GM23248 (cell line): ENCODE measurements at regions not wholly inside any gene's neighbourhood (a gene's known extent, or its start where the extent isn't known, plus 50 kb on each side); places are given as distances from the start of the nearest gene placed in this dataset.

Experiments used
- DNase-seq: peaks from one replicate; pipeline ENCODE4 v3.0.0-alpha.2; 2015
- H2AFZ ChIP-seq: fragments of 200-600 bp; sonication (generic); 2 replicates; pipeline ENCODE4 v1.6.1; 2016; ENCODE audit warnings: antibody characterized with exemption
- H3F3A ChIP-seq: fragments of 200-600 bp; sonication (generic); 2 replicates; pipeline ENCODE4 v1.6.1; 2016; ENCODE audit warnings: mild to moderate bottlenecking, antibody characterized with exemption, mixed run types; ENCODE audit not compliant: insufficient read depth
- H3K27ac ChIP-seq: fragments of 200-600 bp; sonication (generic); 2 replicates; pipeline ENCODE4 v1.5.1; 2016; ENCODE audit warnings: mild to moderate bottlenecking
- H3K27me3 ChIP-seq: fragments of 200-600 bp; sonication (generic); replicated peaks from 2 replicates; pipeline ENCODE4 v1.6.1; 2016; ENCODE audit warnings: mild to moderate bottlenecking; ENCODE audit not compliant: insufficient read depth
- H3K36me3 ChIP-seq: fragments of 200-600 bp; sonication (generic); 2 replicates; pipeline ENCODE4 v1.6.1; 2016; ENCODE audit warnings: low read depth, mild to moderate bottlenecking
- H3K4me1 ChIP-seq: fragments of 200-600 bp; sonication (generic); 2 replicates; pipeline ENCODE4 v1.6.1; 2016; ENCODE audit warnings: mild to moderate bottlenecking; ENCODE audit not compliant: insufficient read depth
- H3K4me2 ChIP-seq: fragments of 200-600 bp; sonication (generic); one replicate; pipeline ENCODE4 v1.6.1; 2016; ENCODE audit warnings: mild to moderate bottlenecking; ENCODE audit not compliant: unreplicated experiment
- H3K4me3 ChIP-seq: fragments of 200-600 bp; sonication (generic); 2 replicates; pipeline ENCODE4 v1.5.1; 2016; ENCODE audit warnings: mild to moderate bottlenecking
- H3K79me2 ChIP-seq: fragments of 200-600 bp; sonication (generic); 2 replicates; pipeline ENCODE4 v1.6.1; 2016; ENCODE audit warnings: mild to moderate bottlenecking; ENCODE audit not compliant: insufficient read depth
- H3K9ac ChIP-seq: fragments of 200-600 bp; sonication (generic); 2 replicates; pipeline ENCODE4 v1.6.1; 2016; ENCODE audit warnings: mild to moderate bottlenecking
- H3K9me2 ChIP-seq: fragments of 200-600 bp; sonication (generic); 2 replicates; pipeline ENCODE4 v1.6.1; 2016; ENCODE audit warnings: mixed run types, mild to moderate bottlenecking, moderate library complexity; ENCODE audit not compliant: insufficient read depth
- H3K9me3 ChIP-seq: fragments of 200-600 bp; sonication (generic); one replicate; pipeline ENCODE4 v1.6.1; 2017; ENCODE audit warnings: low read depth
- H4K20me1 ChIP-seq: fragments of 200-600 bp; sonication (generic); 2 replicates; pipeline ENCODE4 v1.6.0; 2016; ENCODE audit not compliant: insufficient read depth
- EZH2 ChIP-seq: fragments of 200-600 bp; sonication (generic); IDR thresholded peaks from 2 replicates; pipeline ENCODE4 v1.6.1; 2018; ENCODE audit warnings: antibody characterized with exemption, mild to moderate bottlenecking; ENCODE audit not compliant: insufficient read depth, poor library complexity, severe bottlenecking
- EZH2phosphoT487 ChIP-seq: fragments of 200-600 bp; sonication (generic); IDR thresholded peaks from 2 replicates; pipeline ENCODE4 v1.6.1; 2018; ENCODE audit warnings: antibody characterized with exemption, moderate library complexity, mild to moderate bottlenecking, low read depth; ENCODE audit not compliant: insufficient read depth
- WGBS, 2 experiments: methylation state at CpG; one replicate each; pipeline ENCODE4 v1.1.6; 2015 to 2017; ENCODE audit warnings: low lambda C conversion rate in 2 of 2, low coverage in 1 of 2; ENCODE audit errors: missing lambda C conversion rate in 2 of 2; 5-methylcytosine and 5-hydroxymethylcytosine counted together
- in situ Hi-C: fragments of 300-500 bp; cut with MboI; formaldehyde crosslinking; loops from 2 replicates; pipeline ENCODE4 v1.15.0; 2020

- Histone ChIP-seq H4K20me1 (no peaks in the 10 kb centered on the region), H3K4me1 (no peaks in the 10 kb centered on the region), H3K79me2 (no peaks in the 10 kb centered on the region), H3K9me3 (no peaks in the 10 kb centered on the region), H3K27me3 (no peaks in the 10 kb centered on the region), H3K27ac (no peak overlapping the region), H3K4me2 (no peak overlapping the region), H3F3A (no peaks in the 10 kb centered on the region), H3K9ac (no peak overlapping the region), H2AFZ (no peak overlapping the region), H3K9me2 (no peaks in the 10 kb centered on the region), H3K36me3 (no peaks in the 10 kb centered on the region), H3K4me3 (no peak overlapping the region)
- in situ Hi-C loops = loop anchor here (25.0 kb wide), 1 partner anchor 753 kb away; the partner anchor contains the start of gene RASGEF1B
- WGBS, 2 experiments = 65 to 73% methylated on average over 1 of the region's 1 CpG
- no peak for DNase-seq
- TF ChIP-seq EZH2 (no peak), EZH2phosphoT487 (no peak)
These were observed 158.8 kb downstream of the HNRNPD start for GRCh38 chr4:82215039-82215438.

- Histone ChIP-seq H3K4me1 (no peaks in the 10 kb centered on the region), H4K20me1 (no peaks in the 10 kb centered on the region), H3F3A (no peaks in the 10 kb centered on the region), H3K79me2 (no peaks in the 10 kb centered on the region), H3K27ac (no peak overlapping the region), H3K36me3 (no peaks in the 10 kb centered on the region), H2AFZ (no peak overlapping the region), H3K9me3 (no peaks in the 10 kb centered on the region), H3K4me3 (no peak overlapping the region), H3K27me3 (no peaks in the 10 kb centered on the region), H3K9ac (no peak overlapping the region), H3K9me2 (no peaks in the 10 kb centered on the region), H3K4me2 (no peak overlapping the region)
- no peak for DNase-seq
- WGBS, 2 experiments = 45 to 46% methylated on average over 5 of the region's 5 CpGs
- in situ Hi-C loops = loop anchor here (25.0 kb wide), 1 partner anchor 751 kb away; the partner anchor contains the start of gene RASGEF1B
- TF ChIP-seq EZH2 = no peak
- TF ChIP-seq EZH2phosphoT487 = no peak
These were observed 160.0 kb downstream of the HNRNPD start for GRCh38 chr4:82213485-82214417.

DNA sequence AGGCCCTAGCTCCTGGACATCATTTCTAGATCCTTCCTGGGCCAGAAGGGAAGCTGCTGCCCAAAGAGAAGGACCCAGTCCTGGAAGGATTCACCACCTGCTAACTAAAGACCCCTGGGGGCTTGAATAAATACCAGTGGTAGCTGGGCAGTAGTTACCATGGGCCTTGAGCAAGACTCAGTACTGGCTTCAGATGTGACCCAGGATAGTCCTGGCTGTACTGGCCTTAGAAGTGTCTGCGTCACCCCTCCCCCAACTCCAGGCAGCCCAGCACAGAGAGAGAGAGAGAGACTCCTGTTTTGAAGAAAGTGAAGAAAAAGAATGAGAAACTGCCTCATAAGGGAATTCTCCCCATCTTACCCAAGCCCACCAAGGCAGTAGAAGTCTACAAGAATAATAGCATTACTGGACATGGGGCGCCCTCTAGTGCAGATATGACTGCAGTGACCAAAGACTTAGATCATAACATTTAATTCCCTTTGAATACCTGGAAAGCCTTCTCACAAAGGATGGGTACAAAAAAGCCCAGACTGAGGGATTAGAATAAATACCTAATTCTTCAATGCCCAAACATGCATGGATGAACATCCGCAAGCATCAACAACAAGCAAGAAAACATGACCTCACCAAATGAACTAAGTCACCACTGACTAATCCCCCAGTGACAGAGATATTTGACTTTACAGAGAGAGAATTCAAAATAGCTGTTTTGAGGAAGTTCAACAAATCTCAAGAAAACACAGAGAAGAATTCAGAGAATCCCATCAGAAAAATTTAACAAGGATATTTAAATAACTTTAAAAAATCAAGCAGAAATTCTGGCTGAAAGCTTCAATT, 171.8 kb downstream of the HNRNPD start:
- Histone ChIP-seq H3K27me3 (no peaks in the 10 kb centered on the region; the same call in 1 of the 2 replicates), H2AFZ (no peak overlapping the region), H4K20me1 (no peaks in the 10 kb centered on the region), H3K27ac (no peak overlapping the region), H3K9me3 (no peaks in the 10 kb centered on the region), H3K4me3 (no peak overlapping the region), H3K9me2 (no peaks in the 10 kb centered on the region), H3F3A (no peaks in the 10 kb centered on the region), H3K4me2 (no peak overlapping the region), H3K4me1 (no peaks in the 10 kb centered on the region), H3K36me3 (no peaks in the 10 kb centered on the region), H3K9ac (no peak overlapping the region), H3K79me2 (no peaks in the 10 kb centered on the region)
- no peak for TF ChIP-seq EZH2
- TF ChIP-seq EZH2phosphoT487 = no peak
- 57 to 60% methylated on average over 3 of the region's 3 CpGs for WGBS, 2 experiments
- DNase-seq = peak; percentile 60
- in situ Hi-C loops = loop anchor here (25.0 kb wide), 1 partner anchor 740 kb away; the partner anchor contains the start of gene RASGEF1B

GRCh38 chr4:82201303-82201702, 172.5 kb downstream of the HNRNPD start:
- Histone ChIP-seq H3K9me3 (no peaks in the 10 kb centered on the region), H3K9me2 (no peaks in the 10 kb centered on the region), H2AFZ (no peak overlapping the region), H3K4me3 (no peak overlapping the region), H3K27me3 (no peaks in the 10 kb centered on the region; the same call in 1 of the 2 replicates), H3F3A (no peaks in the 10 kb centered on the region), H3K36me3 (no peaks in the 10 kb centered on the region), H3K4me2 (no peak overlapping the region), H3K27ac (no peak overlapping the region), H3K4me1 (no peaks in the 10 kb centered on the region), H3K9ac (no peak overlapping the region), H4K20me1 (no peaks in the 10 kb centered on the region), H3K79me2 (no peaks in the 10 kb centered on the region)
- TF ChIP-seq EZH2phosphoT487 (no peak), EZH2 (no peak)
- in situ Hi-C loops = loop anchor here (25.0 kb wide), 1 partner anchor 739 kb away; the partner anchor contains the start of gene RASGEF1B
- 94 to 100% methylated on average over 1 of the region's 1 CpG for WGBS, 2 experiments
- DNase-seq = peak; percentile 2
